Dedifferentiated amniotic fluid mesenchymal stem cell (primary cell): ENCODE measurements at regions not wholly inside any gene's neighbourhood (a gene's known extent, or its start where the extent isn't known, plus 50 kb on each side); places are given as distances from the start of the nearest gene placed in this dataset.

Experiments used
- DNase-seq: peaks from one replicate; pipeline ENCODE4 v3.0.0-alpha.2; 2016; ENCODE audit errors: extremely low spot score

DNA sequence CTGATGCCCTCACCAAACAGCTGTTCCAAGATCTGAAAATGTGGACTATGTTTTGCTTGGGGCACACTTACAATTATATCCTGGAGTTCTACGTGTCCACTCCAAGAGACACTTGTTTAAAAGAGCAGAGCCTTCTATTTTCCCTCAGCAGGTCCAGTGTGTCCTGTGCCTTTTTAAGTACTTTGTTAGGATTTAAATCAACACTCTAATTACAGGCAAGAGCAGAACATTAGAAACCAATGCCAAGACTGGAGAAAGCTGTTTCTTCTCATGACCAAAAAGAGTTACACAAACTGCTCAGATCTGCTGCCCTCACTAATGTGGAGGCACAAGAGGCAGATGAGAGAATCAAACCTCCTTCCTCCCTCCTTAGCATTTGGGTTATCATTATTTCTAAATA lies 452.9 kb downstream of the LMO4 start:
- DNase-seq, result no peak

DNA sequence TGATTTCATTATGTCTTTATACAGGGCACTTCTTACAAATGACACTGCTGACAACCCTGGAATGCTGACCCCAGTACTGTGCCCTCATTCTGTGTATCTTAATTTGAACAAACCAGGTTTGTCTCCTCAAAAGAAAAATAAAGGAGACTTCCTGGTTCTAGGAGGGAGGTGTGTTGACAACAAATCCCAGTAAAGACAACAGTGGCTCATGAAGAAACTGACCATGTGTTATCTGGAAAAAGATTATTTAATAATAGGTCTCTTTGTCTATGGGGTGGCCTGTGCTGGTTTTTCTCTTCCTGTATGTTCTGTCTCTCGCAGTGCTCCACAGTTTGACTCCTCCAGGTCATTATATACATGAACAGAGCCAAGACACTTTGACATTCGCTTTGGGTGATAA lies 454.6 kb downstream of the LMO4 start:
- DNase-seq, result no peak

DNA sequence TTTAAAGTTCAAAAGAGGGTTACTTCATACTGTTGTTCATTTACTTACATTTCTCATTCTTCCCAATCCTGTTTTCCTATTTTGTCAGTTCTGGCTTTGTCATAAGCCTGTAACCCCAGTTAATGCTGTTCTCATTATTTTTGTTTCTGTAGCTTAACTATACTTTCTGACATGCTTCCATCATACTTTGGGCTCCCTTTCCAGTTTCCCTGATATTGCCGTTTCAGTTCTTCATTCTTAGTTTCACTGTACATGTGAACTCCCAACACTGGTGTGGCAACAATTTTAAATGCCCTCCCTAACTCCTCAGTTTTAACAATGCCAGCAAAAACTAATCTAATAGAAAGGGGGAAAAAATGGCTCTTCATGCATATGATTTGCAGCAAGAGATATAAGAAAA lies 456.7 kb downstream of the LMO4 start:
- no peak for DNase-seq

DNA sequence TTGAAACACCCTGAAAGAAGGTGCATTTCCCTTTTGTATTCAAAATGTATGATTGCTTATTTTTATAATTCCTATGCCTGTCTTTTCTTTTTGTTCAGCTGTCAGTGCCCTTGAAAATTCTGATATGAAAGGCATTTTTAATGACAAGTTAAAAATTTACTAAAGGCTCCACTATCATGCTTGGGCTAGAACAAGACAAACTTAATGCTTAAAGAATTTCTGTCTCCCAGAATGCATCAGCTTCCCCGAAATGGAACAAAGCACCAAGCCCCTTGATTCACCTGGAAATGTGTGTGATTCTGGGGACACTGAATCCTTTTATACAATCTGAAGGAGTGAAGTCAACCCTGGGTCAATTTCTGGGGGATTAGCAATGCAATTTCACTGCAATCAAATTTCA lies 457.5 kb downstream of the LMO4 start:
- no peak for DNase-seq

DNA sequence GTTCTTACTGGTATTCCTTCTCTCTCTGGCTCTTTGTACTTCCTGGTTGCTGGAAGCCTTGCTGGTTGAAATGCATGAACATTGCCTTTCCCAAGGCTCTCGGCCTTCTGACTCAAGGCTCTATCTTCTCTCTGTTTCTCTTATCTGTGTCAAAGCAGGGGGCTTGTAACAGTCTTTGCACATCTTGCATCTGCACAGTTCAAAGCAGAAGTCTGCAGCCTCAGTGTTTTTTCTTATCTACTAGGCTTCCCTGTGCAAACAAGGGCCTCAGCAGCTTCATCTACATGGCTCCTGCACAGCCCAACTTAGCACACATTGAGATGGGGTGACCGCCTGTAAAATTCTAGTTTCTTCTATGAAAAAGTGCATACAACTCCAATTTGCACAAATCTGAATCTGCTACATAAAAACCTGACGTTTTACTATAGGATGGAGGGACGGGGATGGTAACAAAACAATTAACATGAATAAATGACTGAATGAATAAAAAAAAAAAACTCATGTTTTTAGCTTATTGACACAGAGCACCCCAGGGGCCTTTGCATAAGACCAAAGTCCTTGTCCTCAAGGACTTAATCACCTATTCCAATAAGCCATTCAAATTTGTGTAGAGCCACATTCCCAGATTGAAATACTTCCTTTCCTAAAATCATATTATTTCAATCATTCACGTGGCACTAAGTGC lies 458.3 kb downstream of the LMO4 start:
- DNase-seq, result no peak

DNA sequence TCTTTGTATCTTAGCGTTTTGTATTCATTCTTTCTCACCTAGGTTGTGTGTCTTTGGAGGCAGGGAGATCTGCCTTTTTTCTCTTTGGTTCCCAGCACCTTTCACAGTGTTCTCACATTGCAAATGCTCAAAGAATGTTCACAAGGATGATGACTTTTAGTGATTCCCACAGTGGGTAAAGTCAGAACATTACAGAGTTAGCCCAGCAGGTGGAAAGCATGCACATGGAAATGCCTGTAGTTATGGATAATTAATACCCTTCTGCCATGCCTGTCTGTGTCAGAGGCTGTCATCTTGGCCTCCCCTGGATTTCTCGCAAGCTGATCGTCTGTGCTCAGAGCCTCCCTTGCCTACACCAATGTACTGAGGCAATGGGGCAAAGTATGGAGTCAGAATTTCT lies 458.9 kb downstream of the LMO4 start:
- no peak for DNase-seq

DNA sequence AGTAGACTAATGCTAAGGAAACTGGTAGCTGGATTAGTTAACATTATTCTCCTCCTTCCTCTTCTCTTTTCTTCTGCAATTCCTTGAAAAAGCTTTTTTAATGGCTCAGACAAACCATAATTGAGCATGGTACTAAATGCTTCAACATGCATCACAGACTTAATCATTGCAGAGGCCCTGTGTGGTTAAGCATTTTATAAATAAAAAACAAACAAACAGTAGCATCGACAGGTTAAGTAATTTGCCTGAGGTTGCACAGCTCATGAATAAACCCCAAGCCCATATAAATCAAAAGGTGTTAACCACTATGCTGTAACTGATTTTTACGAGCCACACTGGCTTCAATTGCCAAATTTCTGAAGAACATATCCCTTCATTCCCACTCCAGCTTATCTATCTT lies 462.1 kb downstream of the LMO4 start:
- DNase-seq, result no peak

DNA sequence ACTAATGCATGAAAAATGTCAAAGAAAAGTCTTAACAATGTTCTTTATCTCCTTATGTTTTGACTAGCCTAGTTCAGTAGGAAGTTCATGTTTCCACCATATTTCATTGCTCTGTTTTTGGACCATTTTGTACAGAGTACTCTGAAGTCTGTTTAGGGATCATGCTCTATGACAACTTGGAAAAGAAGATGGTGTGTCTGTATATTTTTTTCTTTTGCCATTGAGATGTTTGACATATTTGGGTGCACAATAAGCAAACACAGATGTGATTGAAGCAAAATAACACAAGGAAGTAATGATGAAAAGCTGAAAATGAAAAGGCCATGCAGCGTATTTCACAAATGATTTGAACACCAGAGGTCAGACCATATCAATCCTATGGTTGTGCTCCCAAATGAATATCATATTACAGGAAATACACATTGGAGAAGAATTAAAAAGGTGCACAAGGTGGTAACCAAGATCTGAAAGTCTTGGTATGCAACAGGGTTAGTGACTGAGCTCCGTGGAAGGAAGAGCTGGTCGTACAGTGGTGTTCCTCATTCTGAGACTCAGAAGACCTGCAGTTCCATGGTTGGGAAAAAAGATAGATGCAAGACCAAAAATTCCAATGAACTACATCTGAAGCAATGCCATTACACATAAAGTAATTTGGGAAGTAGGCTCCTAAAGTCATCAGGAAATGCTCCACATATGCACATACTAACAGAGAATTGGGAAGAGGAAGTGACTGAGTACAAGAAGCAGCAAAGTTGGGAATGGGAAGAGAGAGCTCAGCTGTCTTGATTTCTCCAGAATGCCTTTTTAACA lies 463.5 kb downstream of the LMO4 start:
- DNase-seq, result no peak

DNA sequence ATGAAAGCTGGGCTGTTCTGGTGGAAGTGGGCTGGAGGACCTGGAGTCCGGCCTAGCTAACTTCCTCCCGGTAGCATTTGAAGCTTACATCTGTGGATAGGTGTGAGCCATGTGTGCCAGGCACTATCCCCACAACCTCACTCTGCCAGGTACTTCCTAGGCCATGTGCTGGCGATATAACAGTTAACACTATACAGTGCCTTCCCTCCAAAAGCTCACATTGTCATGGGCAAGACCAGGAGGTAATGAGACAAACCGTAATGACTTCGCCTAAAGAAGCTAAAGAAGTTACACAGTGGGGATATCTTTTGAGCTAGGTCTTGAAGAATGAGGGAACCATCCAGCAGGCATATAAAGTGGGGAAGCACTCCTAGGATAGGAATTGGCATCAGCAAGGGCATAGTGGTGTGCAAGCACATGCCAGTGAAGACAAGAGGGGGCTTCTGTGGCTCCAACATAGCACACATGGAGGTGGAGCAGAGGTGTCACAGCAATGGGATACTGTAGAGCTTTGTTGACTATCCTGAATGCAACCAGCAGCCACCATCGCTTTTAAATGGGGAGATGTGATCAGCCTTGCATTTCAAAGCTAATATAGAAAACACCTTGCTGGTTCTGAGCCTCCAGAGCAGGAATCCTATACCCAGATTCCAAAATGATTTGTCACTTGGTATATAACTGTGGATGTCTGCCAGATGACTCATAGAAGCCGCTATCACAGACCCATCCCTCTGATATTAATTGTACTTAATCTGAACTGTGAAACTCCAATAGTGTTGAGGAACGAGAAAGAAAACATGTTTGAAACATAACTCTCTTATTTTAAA lies 466.3 kb downstream of the LMO4 start:
- DNase-seq, result no peak

- no peak for DNase-seq
Measured at GRCh38 chr1:87795615-87796337, 467.1 kb downstream of the LMO4 start.

GRCh38 chr1:87796471-87796901 lies 467.8 kb downstream of the LMO4 start:
- no peak for DNase-seq

DNA sequence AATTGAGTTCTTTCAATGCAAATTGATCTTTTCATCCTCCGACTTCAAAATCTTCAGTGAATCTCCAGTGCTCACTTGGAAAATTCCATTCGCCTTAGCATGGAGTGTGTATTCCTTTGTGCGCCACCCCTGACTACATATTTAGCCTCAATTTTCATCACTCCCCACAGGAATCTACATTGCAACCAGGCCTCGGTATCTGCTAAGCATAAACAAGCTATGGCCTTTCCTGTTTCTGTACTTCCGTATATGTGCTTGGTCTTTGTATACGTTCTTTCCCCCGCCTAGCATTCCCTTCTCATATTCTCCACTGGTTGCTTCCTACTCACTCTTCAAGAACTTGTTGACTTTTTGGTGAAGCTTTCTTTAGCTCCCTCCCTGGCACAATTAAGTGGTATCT lies 470.8 kb downstream of the LMO4 start:
- no peak for DNase-seq

GRCh38 chr1:87800006-87800405 lies 471.3 kb downstream of the LMO4 start:
- no peak for DNase-seq

- DNase-seq, result no peak
Measured at GRCh38 chr1:87803375-87803774, 474.7 kb downstream of the LMO4 start.

DNA sequence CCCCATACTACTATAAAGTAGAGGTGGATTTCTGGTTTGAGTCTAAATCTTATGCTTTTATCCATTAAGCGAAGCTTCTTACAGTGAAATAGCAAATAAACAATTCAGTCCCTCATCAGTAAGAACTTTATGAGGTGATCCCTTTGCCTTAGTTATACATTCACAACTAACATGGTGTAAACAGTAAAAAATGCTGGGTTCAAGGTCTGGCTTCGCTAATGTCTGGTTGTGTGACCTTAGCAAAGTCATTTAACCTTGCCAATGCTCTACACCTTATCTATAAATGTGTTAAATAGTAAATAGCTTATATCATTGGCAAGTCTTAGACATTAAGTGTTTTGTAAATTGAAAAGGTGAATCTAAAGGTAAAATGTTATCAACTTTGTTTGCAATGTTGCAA lies 475.4 kb downstream of the LMO4 start:
- no peak for DNase-seq

DNA sequence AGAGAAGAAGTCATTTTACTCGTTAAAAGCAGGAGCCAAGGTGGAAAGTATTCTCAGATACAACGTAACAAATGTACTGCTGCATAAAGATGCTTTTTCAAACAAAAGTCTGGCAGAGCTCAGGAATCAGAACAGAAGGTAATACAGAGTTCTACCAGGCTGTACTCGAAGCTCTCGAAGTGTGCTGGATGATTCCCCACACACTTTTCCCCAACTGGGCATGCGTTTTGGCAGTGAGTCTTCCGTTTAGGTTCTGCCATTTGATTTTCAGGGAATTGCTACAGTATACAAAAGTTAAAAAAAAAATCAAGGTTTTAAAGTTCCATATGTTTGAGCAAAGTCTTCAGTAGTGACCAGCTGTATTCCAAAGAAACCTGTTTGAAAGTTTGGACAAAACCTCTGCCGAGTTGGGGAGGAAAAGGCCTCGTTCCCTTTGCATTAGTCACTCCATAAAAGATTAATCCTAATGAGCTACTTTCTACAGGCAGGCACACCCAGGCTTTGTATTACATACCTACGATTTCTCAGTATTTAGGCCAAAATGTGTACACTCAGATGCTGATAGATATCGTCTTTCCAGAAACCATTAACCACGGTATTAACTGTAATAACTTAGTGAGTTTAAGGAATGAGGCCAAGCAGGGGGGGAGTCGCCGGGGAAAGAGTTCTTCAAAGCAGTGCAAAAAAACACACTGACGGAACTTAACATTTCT lies 477.1 kb downstream of the LMO4 start:
- no peak for DNase-seq

GRCh38 chr1:87806379-87807094 lies 477.9 kb downstream of the LMO4 start:
- DNase-seq, result no peak

DNA sequence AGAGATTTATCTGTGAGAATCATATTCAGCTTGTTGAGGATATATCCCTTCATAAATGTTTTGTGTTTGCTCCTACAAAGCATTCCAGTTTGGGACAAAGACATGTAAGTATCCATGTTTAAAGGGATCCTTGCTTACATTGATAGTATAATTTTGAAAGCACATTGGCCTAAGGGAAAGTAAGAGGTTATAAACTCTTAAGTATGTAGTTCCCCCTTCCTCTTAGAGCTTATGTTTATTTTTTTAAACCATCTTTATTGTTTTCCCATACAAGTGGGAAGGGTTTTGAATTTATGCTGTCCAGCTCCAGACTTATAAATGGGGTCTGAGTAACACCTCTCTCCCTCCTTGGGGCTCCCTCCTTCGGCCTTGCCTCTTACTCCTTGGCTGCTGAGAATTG lies 481.5 kb downstream of the LMO4 start:
- no peak for DNase-seq

DNA sequence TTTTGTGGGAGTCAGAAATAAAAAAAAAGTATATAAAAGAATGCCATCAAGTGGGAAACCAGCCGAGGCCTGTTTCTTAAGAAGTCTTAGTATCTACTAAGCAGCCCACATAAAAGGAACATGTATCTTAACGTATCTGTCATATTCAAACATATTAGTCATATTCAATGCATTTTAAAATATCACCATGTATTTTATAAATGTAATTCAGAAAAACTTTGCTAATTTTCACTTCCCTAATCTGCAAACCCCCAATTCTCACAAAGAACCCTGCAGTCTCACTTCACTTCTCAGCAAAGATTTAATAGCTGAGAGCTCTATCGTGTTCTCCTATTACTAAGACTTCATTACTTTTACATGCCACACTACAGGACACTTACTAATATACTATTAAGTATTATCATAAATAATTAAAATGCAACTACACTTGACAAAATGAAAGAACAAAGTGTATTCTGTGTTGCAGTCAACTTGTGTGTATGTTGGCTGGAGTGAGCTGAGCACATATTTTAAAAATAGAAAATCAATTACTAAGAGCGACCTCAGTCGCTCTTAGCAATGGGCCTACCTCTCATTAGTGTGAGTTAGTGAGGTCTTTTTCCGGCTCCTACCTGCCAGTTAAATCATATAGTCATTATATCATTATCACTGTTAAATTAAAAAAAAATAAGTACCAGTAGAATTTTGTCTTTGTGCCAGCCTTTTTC lies 484.3 kb downstream of the LMO4 start:
- DNase-seq, result no peak

GRCh38 chr1:87814573-87814972 lies 485.9 kb downstream of the LMO4 start:
- no peak for DNase-seq
